Activated CD8-positive, alpha-beta T cell treated with anti-CD3 and anti-CD28 coated beads for 36 hours (primary cell): ENCODE measurements at regions not wholly inside any gene's neighbourhood (a gene's known extent, or its start where the extent isn't known, plus 50 kb on each side); places are given as distances from the start of the nearest gene placed in this dataset.

ENCODE experiments used
- ATAC-seq: fragments of 200-7000 bp; cut with Tn5 transposase; one replicate; pipeline ENCODE4 v1.10.0; 2021; ENCODE audit warnings: mild to moderate bottlenecking, moderate library complexity
- CTCF ChIA-PET: fragments of 350-600 bp; sonication (Branson Sonifier 250); formaldehyde crosslinking; loops from one replicate; lab custom pipeline; 2021; ENCODE audit warnings: antibody characterized with exemption; lab: Charles Lee
- POLR2A ChIA-PET: fragments of 350-600 bp; sonication (Branson Sonifier 250); formaldehyde crosslinking; loops from one replicate; lab custom pipeline; 2021; ENCODE audit warnings: antibody characterized with exemption; lab: Charles Lee
- DNase-seq: peaks from one replicate; pipeline ENCODE4 v3.0.0-alpha.2; 2020
- H3K27ac Mint-ChIP-seq: one replicate; pipeline ENCODE4 v1.8.0; 2021; ENCODE audit warnings: mild to moderate bottlenecking, mixed read lengths
- H3K27me3 Mint-ChIP-seq: one replicate; pipeline ENCODE4 v1.8.0; 2021; ENCODE audit warnings: mixed read lengths
- H3K36me3 Mint-ChIP-seq: one replicate; pipeline ENCODE4 v1.8.0; 2021; ENCODE audit warnings: low read depth, mixed read lengths
- H3K4me1 Mint-ChIP-seq: one replicate; pipeline ENCODE4 v1.8.0; 2021; ENCODE audit warnings: low read depth, mixed read lengths
- H3K4me3 Mint-ChIP-seq: one replicate; pipeline ENCODE4 v1.8.0; 2021; ENCODE audit warnings: mild to moderate bottlenecking, moderate library complexity, mixed read lengths
- H3K9me3 Mint-ChIP-seq: one replicate; pipeline ENCODE4 v1.8.0; 2021; ENCODE audit warnings: mixed read lengths
- intact Hi-C: fragments of 100-400 bp; cut with micrococcal nuclease; formaldehyde crosslinking; loops from one replicate; pipeline ENCODE4 v1.10.0; 2022
- TF ChIP-seq, protein P1 (sequence below): fragments of 200-600 bp; IDR thresholded peaks from one replicate; pipeline ENCODE4 v1.8.0; 2022; ENCODE audit warnings: antibody characterized with exemption, mild to moderate bottlenecking

DNA sequence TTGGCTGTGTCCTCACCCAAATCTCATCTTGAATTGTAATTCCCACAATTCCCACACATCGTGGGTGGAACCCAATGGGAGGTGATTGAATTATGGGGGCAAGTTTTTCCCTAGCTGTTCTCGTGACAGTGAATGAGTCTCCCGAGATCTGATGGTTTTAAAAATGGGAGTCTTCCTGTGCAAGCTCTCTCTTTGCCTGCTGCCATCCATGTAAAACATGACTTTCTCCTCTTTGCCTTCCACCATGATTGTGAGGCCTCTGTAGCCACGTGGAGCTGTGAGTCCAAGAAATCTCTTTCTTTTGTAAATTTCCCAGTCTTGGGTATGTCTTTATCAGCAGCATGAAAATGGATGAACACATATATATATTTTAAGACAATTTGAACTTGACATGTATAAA lies 285.4 kb downstream of the BAMBI start:
- Mint-ChIP-seq H3K4me1 (no peaks in the 10 kb centered on the region), H3K27me3 (peaks cover 1% of the 10 kb centered on the region), H3K27ac (no peak overlapping the region), H3K4me3 (no peak overlapping the region), H3K36me3 (no peaks in the 10 kb centered on the region), H3K9me3 (no peaks in the 10 kb centered on the region)
- DNase-seq (no peak), ATAC-seq (no peak)
- ChIA-PET POLR2A (no interaction called here), CTCF (no interaction called here)
- TF ChIP-seq, protein P1, sequence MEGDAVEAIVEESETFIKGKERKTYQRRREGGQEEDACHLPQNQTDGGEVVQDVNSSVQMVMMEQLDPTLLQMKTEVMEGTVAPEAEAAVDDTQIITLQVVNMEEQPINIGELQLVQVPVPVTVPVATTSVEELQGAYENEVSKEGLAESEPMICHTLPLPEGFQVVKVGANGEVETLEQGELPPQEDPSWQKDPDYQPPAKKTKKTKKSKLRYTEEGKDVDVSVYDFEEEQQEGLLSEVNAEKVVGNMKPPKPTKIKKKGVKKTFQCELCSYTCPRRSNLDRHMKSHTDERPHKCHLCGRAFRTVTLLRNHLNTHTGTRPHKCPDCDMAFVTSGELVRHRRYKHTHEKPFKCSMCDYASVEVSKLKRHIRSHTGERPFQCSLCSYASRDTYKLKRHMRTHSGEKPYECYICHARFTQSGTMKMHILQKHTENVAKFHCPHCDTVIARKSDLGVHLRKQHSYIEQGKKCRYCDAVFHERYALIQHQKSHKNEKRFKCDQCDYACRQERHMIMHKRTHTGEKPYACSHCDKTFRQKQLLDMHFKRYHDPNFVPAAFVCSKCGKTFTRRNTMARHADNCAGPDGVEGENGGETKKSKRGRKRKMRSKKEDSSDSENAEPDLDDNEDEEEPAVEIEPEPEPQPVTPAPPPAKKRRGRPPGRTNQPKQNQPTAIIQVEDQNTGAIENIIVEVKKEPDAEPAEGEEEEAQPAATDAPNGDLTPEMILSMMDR = no peak
- intact Hi-C loops = no loop called here

- DNase-seq (no peak), ATAC-seq (no peak)
- CTCF ChIA-PET = no interaction called here
- Mint-ChIP-seq H3K27ac (no peak overlapping the region), H3K36me3 (no peaks in the 10 kb centered on the region), H3K27me3 (peaks cover 1% of the 10 kb centered on the region), H3K4me1 (no peaks in the 10 kb centered on the region), H3K4me3 (no peak overlapping the region), H3K9me3 (no peaks in the 10 kb centered on the region)
- intact Hi-C loops = no loop called here
- TF ChIP-seq, protein P1 = no peak
- POLR2A ChIA-PET = no interaction called here
These were observed 286.4 kb downstream of the BAMBI start for GRCh38 chr10:28963539-28964221.

- intact Hi-C loops = no loop called here
- POLR2A ChIA-PET = no interaction called here
- H3K27ac Mint-ChIP-seq = no peak overlapping the region
- TF ChIP-seq, protein P1 = no peak
- ATAC-seq = no peak
- H3K27me3 Mint-ChIP-seq = peaks cover 1% of the 10 kb centered on the region
- no peaks in the 10 kb centered on the region for H3K9me3 Mint-ChIP-seq
- H3K36me3 Mint-ChIP-seq = no peaks in the 10 kb centered on the region
- H3K4me1 Mint-ChIP-seq = no peaks in the 10 kb centered on the region
- no peak overlapping the region for H3K4me3 Mint-ChIP-seq
- CTCF ChIA-PET = no interaction called here
- no peak for DNase-seq
These were observed 288.6 kb downstream of the BAMBI start for GRCh38 chr10:28965937-28966336.

- no peak for ATAC-seq
- H3K27ac Mint-ChIP-seq = no peak overlapping the region
- DNase-seq = no peak
- H3K9me3 Mint-ChIP-seq = no peaks in the 10 kb centered on the region
- H3K4me1 Mint-ChIP-seq = no peaks in the 10 kb centered on the region
- intact Hi-C loops = no loop called here
- ChIA-PET POLR2A (no interaction called here), CTCF (no interaction called here)
- H3K4me3 Mint-ChIP-seq = no peak overlapping the region
- H3K27me3 Mint-ChIP-seq = peaks cover 1% of the 10 kb centered on the region
- no peaks in the 10 kb centered on the region for H3K36me3 Mint-ChIP-seq
- TF ChIP-seq, protein P1 = no peak
These were observed 289.7 kb downstream of the BAMBI start for GRCh38 chr10:28967031-28967430.

DNA sequence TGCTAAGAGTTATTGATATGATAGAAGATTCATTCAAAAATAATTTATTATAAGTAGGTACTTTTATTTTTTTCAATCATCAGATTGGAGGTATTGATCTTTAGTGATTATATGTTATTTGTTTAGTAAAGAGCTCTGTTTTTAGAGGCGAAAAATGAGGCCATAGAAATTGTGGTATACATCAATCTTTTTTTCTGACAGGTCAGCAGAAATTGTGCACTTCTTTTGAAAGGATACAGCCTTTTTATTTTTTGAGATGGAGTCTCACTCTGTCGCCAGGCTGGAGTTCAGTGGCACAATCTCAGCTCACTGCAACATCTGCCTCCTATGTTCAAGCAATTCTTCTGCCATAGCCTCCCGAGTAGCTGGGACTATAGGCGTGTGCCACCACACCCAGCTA lies 292.1 kb downstream of the BAMBI start:
- peaks cover 1% of the 10 kb centered on the region for H3K27me3 Mint-ChIP-seq
- CTCF ChIA-PET = no interaction called here
- H3K27ac Mint-ChIP-seq = no peak overlapping the region
- TF ChIP-seq, protein P1 = no peak
- H3K36me3 Mint-ChIP-seq = no peaks in the 10 kb centered on the region
- POLR2A ChIA-PET = no interaction called here
- no peak overlapping the region for H3K4me3 Mint-ChIP-seq
- H3K9me3 Mint-ChIP-seq = no peaks in the 10 kb centered on the region
- intact Hi-C loops = no loop called here
- no peak for ATAC-seq
- no peaks in the 10 kb centered on the region for H3K4me1 Mint-ChIP-seq
- DNase-seq = no peak
